Adrenal gland (tissue), 9 donors: ENCODE measurements at regions not wholly inside any gene's neighbourhood (a gene's known extent, or its start where the extent isn't known, plus 50 kb on each side); places are given as distances from the start of the nearest gene placed in this dataset.

ENCODE experiments used
- DNase-seq, 7 donors: peaks; one replicate each; pipeline ENCODE4 v3.0.0-alpha.2; 2019 to 2020
- H3K27ac ChIP-seq, 5 donors: fragments of 200-600 bp; sonication (generic) in 4 of 5; 1 replicate in 3 of 5; 2 replicates in 2 of 5; pipeline versions ENCODE4 v1.5.1 to v1.8.0; 2016 to 2020; ENCODE audit warnings: mild to moderate bottlenecking in 1 of 5
- H3K27me3 ChIP-seq: fragments of 200-600 bp; 2 replicates; pipeline ENCODE4 v1.8.0; 2021
- H3K36me3 ChIP-seq, 2 donors: fragments of 200-600 bp; replicated peaks in 1 of 2; 1 replicate in 1 of 2; 2 replicates in 1 of 2; pipeline versions ENCODE4 v1.5.1 to v1.8.0; 2018 to 2022
- H3K4me1 ChIP-seq, 2 donors: fragments of 200-600 bp; replicated peaks in 1 of 2; 1 replicate in 1 of 2; 2 replicates in 1 of 2; pipeline versions ENCODE4 v1.5.1 to v1.8.0; 2018 to 2021
- H3K4me3 ChIP-seq, 4 donors: fragments of 200-600 bp; sonication (generic) in 3 of 4; one replicate each; pipeline ENCODE4 v1.5.1; 2016 to 2018
- H3K9me3 ChIP-seq, 3 donors: fragments of 200-600 bp; sonication (generic) in 1 of 3; replicated peaks in 1 of 3; 1 replicate in 2 of 3; 2 replicates in 1 of 3; pipeline versions ENCODE4 v1.5.1 to v1.8.0; 2016 to 2021
- POLR2A ChIP-seq, 2 donors: fragments of 450-650 bp; IDR thresholded peaks; one replicate each; pipeline ENCODE4 v1.6.1; 2017; ENCODE audit warnings: antibody characterized with exemption in 2 of 2, mild to moderate bottlenecking in 2 of 2, moderate library complexity in 1 of 2
- WGBS, 4 donors: extraction: QIAGEN DNeasy Blood & Tissue Kit in 2 of 4; methylation state at CpG; one replicate each; pipeline versions ENCODE4 v1.1.5 to v1.1.7; 2013 to 2017; 5-methylcytosine and 5-hydroxymethylcytosine counted together
- intact Hi-C, 2 donors: fragments of 100-400 bp; cut with DNase I; formaldehyde crosslinking; loops; one replicate each; pipeline versions ENCODE4 v1.14.1 to v1.15.0; 2022 to 2023
- TF ChIP-seq, protein P1 (sequence below), 6 experiments: fragments of 450-650 bp in 4 of 6; fragments of 200-600 bp in 2 of 6; sonication (generic) in 1 of 6; IDR thresholded peaks; 1 replicate in 5 of 6; 2 replicates in 1 of 6; pipeline versions ENCODE4 v1.5.1 to v1.8.0; 2016 to 2021; ENCODE audit warnings: antibody characterized with exemption in 6 of 6, mild to moderate bottlenecking in 2 of 6, moderate library complexity in 1 of 6
- donor health status: healthy with polysubstance abuse.
- donor health status: Bipolar disorder and iron deficiency.
- donor health status: DM: yes; HTN: yes; CAD: no.
- donor health status: DM: no; HTN: no; CAD: no.
- donor health status: DM: no; HTN: no; CAD: no.

DNA sequence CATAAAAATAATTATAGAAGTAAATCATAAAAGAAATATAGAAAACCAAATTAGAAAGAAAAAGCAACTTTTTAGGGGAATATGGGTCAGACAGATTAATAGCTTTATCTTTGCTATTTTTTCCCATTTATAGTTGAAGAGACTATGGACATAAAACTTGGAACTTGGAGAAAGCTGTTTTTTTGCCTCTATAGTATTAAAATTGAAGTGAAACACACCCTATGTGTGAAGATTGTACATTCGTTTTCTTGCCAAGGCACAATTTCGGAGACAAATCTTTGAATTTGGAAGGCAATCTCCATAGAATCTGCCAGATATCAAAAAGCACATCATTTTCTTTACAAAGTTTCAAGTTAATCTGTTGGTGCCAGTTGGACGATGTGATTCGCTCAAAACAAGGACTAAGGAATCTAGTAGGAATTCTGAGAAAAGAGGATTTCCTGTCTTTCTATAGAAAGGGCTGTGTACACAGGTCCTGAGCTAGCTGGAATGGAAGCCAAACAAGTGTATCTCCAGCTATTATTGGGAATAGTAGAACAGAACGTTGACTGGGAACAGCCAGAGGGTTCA, 156.3 kb downstream of the SLC7A11 start:
- no peak for TF ChIP-seq POLR2A (IDR thresholded peaks at IDR 0.05)
- TF ChIP-seq, protein P1, sequence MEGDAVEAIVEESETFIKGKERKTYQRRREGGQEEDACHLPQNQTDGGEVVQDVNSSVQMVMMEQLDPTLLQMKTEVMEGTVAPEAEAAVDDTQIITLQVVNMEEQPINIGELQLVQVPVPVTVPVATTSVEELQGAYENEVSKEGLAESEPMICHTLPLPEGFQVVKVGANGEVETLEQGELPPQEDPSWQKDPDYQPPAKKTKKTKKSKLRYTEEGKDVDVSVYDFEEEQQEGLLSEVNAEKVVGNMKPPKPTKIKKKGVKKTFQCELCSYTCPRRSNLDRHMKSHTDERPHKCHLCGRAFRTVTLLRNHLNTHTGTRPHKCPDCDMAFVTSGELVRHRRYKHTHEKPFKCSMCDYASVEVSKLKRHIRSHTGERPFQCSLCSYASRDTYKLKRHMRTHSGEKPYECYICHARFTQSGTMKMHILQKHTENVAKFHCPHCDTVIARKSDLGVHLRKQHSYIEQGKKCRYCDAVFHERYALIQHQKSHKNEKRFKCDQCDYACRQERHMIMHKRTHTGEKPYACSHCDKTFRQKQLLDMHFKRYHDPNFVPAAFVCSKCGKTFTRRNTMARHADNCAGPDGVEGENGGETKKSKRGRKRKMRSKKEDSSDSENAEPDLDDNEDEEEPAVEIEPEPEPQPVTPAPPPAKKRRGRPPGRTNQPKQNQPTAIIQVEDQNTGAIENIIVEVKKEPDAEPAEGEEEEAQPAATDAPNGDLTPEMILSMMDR (IDR thresholded peaks at IDR 0.05), result no peak
- 64 to 80% (median 74%) methylated on average over 5 of the region's 5 CpGs for WGBS, 4 donors
- Histone ChIP-seq H3K36me3 (no peaks in the 10 kb centered on the region), H3K27ac (no peak overlapping the region), H3K4me1 (no peaks in the 10 kb centered on the region), H3K4me3 (no peak overlapping the region), H3K27me3 (no peaks in the 10 kb centered on the region), H3K9me3 (no peaks in the 10 kb centered on the region)
- intact Hi-C loops, result loop anchor here in 1 of 2 donors (10.0 kb wide), 1 partner anchor 589 kb away; no protein-coding TSS in a partner anchor
- DNase-seq, result no peak

DNA sequence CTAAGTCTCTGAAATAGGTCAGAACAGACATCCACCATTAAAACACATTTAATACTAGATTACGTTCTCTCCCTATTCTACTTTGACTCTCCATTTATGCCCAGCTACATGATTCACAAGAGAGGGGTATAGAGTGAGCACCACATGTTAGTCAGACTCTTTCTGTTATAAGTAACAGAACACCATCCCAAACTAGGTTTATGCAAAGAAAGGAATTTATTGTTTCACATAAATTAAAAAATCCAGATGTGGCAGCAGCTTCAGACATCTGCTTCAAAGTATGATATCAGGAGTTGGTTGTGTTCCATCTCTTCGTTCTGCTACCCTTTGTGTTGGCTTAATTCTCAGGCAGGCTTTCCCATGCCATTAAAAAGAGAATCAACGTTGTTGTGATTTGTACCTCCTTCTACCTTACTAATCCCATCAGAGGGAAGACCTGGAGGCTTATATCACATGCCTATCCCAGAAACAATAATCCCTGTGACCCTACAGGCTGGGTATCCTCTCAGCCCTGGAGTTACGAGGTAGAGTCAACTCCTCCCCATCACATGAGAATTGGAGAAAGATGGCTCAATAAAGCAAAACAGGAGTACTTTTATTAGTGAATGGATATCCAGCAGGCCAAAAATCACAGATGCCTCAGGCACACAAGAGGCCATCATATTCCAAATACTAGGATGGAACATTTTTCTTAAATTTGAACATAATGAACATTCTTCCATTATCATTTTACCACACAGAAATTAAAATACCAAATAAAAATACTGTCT, 163.2 kb downstream of the SLC7A11 start:
- no peaks in the 10 kb centered on the region for H3K27me3 ChIP-seq
- no peaks in the 10 kb centered on the region for H3K36me3 ChIP-seq
- TF ChIP-seq POLR2A (IDR thresholded peaks at IDR 0.05), result no peak
- TF ChIP-seq, protein P1 (IDR thresholded peaks at IDR 0.05), result no peak
- no peak overlapping the region for H3K4me3 ChIP-seq
- 77 to 81% (median 78%) methylated on average over 4 of the region's 4 CpGs for WGBS, 4 donors
- no peak overlapping the region for H3K27ac ChIP-seq
- H3K4me1 ChIP-seq, result no peaks in the 10 kb centered on the region
- intact Hi-C loops, result no loop called here
- H3K9me3 ChIP-seq, result no peaks in the 10 kb centered on the region
- DNase-seq, result no peak

DNA sequence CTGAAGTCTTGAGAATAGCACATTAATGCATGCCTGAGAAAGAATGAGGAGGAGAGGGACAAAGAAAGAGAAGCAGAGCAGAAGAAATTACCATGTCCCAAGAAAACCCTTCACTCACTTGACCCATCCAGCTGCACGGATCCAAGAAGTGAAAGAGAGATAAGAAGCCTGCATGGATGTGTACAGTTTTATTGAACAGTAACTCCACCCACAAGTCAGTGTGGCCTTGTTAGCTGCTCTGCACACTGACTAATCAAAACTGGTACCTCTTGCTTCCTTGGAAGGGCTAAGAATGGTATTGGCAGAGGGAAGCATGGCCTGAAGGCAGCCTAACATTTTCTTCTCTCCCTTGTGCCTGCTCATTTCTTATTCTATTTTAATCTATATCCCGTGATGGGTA, 163.9 kb downstream of the SLC7A11 start:
- intact Hi-C loops, result no loop called here
- no peaks in the 10 kb centered on the region for H3K27me3 ChIP-seq
- DNase-seq, result no peak
- TF ChIP-seq, protein P1 (IDR thresholded peaks at IDR 0.05), result no peak
- no peak for TF ChIP-seq POLR2A (IDR thresholded peaks at IDR 0.05)
- no peak overlapping the region for H3K27ac ChIP-seq
- H3K4me1 ChIP-seq, result no peaks in the 10 kb centered on the region
- no peaks in the 10 kb centered on the region for H3K9me3 ChIP-seq
- H3K4me3 ChIP-seq, result no peak overlapping the region
- H3K36me3 ChIP-seq, result no peaks in the 10 kb centered on the region
- WGBS, 4 donors, result 44 to 55% (median 52%) methylated on average over 2 of the region's 2 CpGs

DNA sequence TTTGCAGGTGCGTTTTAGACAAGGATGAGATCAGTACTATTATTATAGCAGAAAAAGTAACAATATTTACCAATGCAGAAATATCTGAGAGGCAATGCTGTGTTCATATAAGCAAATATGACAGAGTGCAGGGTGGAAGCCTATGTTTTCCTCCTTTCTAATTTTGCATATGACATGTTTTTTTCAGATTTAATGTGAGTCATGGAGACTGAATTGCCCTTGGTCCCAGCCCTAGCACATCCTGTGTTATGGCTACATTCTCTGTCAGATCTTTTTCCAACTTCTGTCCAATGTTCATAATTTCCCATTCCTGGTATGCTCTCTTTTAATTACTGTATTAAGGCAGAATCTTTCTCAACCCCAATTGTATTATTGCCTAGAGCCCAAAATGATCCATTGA, 165.6 kb downstream of the SLC7A11 start:
- H3K4me1 ChIP-seq, result no peaks in the 10 kb centered on the region
- no peaks in the 10 kb centered on the region for H3K27me3 ChIP-seq
- H3K36me3 ChIP-seq, result no peaks in the 10 kb centered on the region
- intact Hi-C loops, result no loop called here
- no peak overlapping the region for H3K27ac ChIP-seq
- H3K4me3 ChIP-seq, result no peak overlapping the region
- TF ChIP-seq, protein P1 (IDR thresholded peaks at IDR 0.05), result no peak
- TF ChIP-seq POLR2A (IDR thresholded peaks at IDR 0.05), result no peak
- H3K9me3 ChIP-seq, result no peaks in the 10 kb centered on the region
- 77 to 94% (median 91%) methylated on average over 1 of the region's 1 CpG for WGBS, 4 donors
- DNase-seq, result no peak
